OCI-LY3 (cell line): ENCODE measurements at regions not wholly inside any gene's neighbourhood (a gene's known extent, or its start where the extent isn't known, plus 50 kb on each side); places are given as distances from the start of the nearest gene placed in this dataset.

Experiments
- H2AFZ ChIP-seq: fragments of 200-600, 300-600 bp; shearing (Covaris generic); 2 replicates; pipeline ENCODE4 v1.6.0; 2014; ENCODE audit warnings: antibody characterized with exemption, low read depth, low read length
- H3K27ac ChIP-seq: fragments of 200-600, 300-600 bp; sonication (generic); 2 replicates; pipeline ENCODE4 v1.5.1; 2014; ENCODE audit warnings: mild to moderate bottlenecking, low read length, moderate library complexity, mixed read lengths
- H3K27me3 ChIP-seq: fragments of 200-600, 300-600 bp; sonication (generic); 2 replicates; pipeline ENCODE4 v1.6.1; 2014; ENCODE audit warnings: low read depth, low read length, mixed read lengths
- H3K36me3 ChIP-seq: fragments of 200-600, 300-600 bp; sonication (generic); replicated peaks from 2 replicates; pipeline ENCODE3; 2014; ENCODE audit warnings: low read depth, low read length, mixed read lengths
- H3K4me1 ChIP-seq: fragments of 300-600, 200-600 bp; sonication (generic); 2 replicates; pipeline ENCODE4 v1.6.1; 2014; ENCODE audit warnings: low read length, mixed read lengths
- H3K4me2 ChIP-seq: fragments of 200-600, 300-600 bp; sonication (generic); 2 replicates; pipeline ENCODE4 v1.6.1; 2014; ENCODE audit warnings: low read length, mixed read lengths
- H3K4me3 ChIP-seq: fragments of 300-600, 200-600 bp; sonication (generic); 2 replicates; pipeline ENCODE4 v1.5.1; 2014; ENCODE audit warnings: antibody characterized with exemption, mild to moderate bottlenecking, low read length, moderate library complexity
- H3K79me2 ChIP-seq: fragments of 300-600, 200-600 bp; shearing (Covaris generic); 2 replicates; pipeline ENCODE4 v1.6.1; 2014; ENCODE audit warnings: mild to moderate bottlenecking, low read length, mixed read lengths
- H3K9ac ChIP-seq: fragments of 300-600, 200-600 bp; shearing (Covaris generic); 2 replicates; pipeline ENCODE4 v1.6.0; 2014; ENCODE audit warnings: mild to moderate bottlenecking, low read length, moderate library complexity
- H3K9me3 ChIP-seq: fragments of 200-600, 300-600 bp; shearing (Covaris generic); 2 replicates; pipeline ENCODE4 v1.6.1; 2014; ENCODE audit warnings: low read length, mixed read lengths; ENCODE audit not compliant: insufficient read depth
- H4K20me1 ChIP-seq: fragments of 200-600, 300-600 bp; sonication (generic); 2 replicates; pipeline ENCODE4 v1.6.1; 2016; ENCODE audit warnings: low read length, mixed read lengths; ENCODE audit not compliant: insufficient read depth
- EZH2phosphoT487 ChIP-seq: fragments of 200-600 bp; shearing (Covaris generic); IDR thresholded peaks from 2 replicates; pipeline ENCODE4 v1.6.1; 2018; ENCODE audit warnings: antibody characterized with exemption, mixed run types, low read depth
- TF ChIP-seq, protein P1 (sequence below): fragments of 200-600, 300-600 bp; sonication (generic); IDR thresholded peaks from 2 replicates; pipeline ENCODE4 v1.5.1; 2014; ENCODE audit warnings: antibody characterized with exemption, low read length, low read depth

DNA sequence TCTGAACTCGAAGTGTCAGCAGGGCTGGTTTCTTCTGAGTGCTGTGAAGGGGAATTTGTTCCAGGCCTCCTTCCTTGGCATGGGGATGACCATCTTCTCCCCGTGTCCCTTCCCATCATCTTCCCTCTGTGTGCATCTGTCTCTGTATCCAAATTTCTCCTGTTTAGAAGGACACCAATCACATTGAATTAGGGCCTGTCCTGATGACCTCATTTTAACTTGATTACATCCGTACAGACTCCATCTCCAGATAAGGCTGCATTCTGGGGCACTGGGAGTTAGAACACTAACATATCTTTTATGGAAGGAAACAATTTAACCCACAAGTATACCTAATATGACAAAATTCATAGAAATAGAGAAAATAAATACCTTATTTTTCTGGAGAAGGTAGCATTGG, 76.8 kb upstream of the ANKRD1 start:
- H3K4me1 ChIP-seq = peaks cover 73% of the 10 kb centered on the region
- H3K9me3 ChIP-seq = no peaks in the 10 kb centered on the region

DNA sequence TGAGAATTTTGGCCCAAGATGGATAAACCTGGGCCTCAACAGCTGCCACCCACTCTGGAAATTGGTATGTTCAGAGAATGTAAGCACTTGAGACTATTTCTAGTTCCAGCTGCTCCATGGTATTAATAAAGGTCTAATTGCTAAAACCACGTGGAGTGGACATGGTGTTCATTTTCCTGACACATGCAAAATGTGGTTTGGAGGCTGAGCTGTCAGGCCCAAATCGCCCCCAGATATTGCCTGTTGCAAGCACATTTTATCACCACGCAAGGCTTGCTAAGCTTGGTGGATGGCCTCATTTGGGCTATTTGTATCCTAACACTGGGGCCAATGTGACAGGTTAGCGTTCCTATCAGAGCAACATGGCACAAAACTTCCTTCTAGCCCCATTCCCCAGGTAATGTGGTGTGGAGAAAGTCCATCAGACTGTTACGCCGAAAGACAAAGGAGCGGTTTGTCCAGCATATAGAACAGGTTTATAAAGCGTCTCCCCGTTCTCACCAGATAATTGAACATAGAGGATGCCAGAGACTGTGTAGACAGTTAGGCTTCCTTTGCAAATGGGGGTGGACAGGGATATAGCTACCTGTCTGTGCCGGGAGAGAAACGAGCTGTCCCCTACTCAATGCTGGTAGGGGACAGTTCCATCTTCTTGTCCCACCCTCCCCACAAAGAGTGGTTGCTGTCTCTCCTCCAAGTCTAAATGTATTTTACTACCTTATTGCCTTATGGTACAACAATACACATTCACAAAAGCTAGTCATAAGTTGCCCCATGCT, 78.0 kb upstream of the ANKRD1 start:
- Histone ChIP-seq H2AFZ (no peak overlapping the region; the same call in 1 of the 2 replicates), H3K79me2 (no peaks in the 10 kb centered on the region), H3K9ac (peak overlapping the region; percentile 83), H3K4me1 (peaks cover 66% of the 10 kb centered on the region), H3K9me3 (no peaks in the 10 kb centered on the region), H3K4me2 (peak overlapping the region; percentile 52), H3K27me3 (no peaks in the 10 kb centered on the region), H4K20me1 (no peaks in the 10 kb centered on the region), H3K4me3 (peak overlapping the region; percentile 14; the same call in 1 of the 2 replicates), H3K27ac (peak overlapping the region; percentile 100), H3K36me3 (peaks cover 20% of the 10 kb centered on the region)
- no peak for TF ChIP-seq EZH2phosphoT487
- TF ChIP-seq, protein P1, sequence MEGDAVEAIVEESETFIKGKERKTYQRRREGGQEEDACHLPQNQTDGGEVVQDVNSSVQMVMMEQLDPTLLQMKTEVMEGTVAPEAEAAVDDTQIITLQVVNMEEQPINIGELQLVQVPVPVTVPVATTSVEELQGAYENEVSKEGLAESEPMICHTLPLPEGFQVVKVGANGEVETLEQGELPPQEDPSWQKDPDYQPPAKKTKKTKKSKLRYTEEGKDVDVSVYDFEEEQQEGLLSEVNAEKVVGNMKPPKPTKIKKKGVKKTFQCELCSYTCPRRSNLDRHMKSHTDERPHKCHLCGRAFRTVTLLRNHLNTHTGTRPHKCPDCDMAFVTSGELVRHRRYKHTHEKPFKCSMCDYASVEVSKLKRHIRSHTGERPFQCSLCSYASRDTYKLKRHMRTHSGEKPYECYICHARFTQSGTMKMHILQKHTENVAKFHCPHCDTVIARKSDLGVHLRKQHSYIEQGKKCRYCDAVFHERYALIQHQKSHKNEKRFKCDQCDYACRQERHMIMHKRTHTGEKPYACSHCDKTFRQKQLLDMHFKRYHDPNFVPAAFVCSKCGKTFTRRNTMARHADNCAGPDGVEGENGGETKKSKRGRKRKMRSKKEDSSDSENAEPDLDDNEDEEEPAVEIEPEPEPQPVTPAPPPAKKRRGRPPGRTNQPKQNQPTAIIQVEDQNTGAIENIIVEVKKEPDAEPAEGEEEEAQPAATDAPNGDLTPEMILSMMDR = no peak

More for the DNA sequence above, 76.8 kb upstream of the ANKRD1 start:
- Histone ChIP-seq H3K4me2 (no peak overlapping the region), H3K27me3 (no peaks in the 10 kb centered on the region), H3K36me3 (peaks cover 15% of the 10 kb centered on the region), H3K9ac (no peak overlapping the region; the same call in 1 of the 2 replicates), H3K4me3 (no peak overlapping the region), H4K20me1 (no peaks in the 10 kb centered on the region), H2AFZ (no peak overlapping the region), H3K79me2 (no peaks in the 10 kb centered on the region), H3K27ac (peak overlapping the region; percentile 100)
- TF ChIP-seq, protein P1 = no peak
- no peak for TF ChIP-seq EZH2phosphoT487

DNA sequence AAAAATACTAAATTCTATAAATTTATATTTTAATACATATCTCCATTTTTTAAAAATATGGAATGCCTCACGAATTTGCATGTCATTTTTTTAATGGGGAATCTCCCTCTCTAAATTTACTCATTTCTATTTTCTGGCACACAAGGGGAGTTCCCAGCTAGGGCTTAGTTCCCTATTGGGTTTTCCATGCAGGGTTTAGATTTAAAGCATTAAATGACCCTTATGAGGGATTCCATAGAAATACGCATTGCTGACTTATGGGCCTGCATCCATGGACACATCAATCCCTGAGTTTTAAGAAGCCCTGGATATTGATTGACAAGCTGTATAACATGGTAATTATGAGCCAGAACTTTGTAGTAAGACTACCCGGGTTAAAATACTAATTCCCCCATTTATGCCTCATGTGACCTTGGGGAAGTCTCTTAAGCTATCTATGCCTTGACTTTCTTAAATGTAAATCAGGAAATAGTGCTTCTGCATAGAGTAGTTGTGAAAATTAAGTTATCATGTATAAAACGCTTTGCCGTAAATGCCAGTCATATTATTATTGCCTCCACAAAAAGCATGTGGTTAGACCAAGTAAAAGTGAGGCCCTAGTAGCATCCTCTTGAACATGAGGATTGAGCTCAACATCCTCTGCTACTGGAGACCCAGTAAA, 78.8 kb upstream of the ANKRD1 start:
- Histone ChIP-seq H3K4me3 (peak overlapping the region; percentile 50; the same call in 1 of the 2 replicates), H3K36me3 (peaks cover 20% of the 10 kb centered on the region), H3K4me1 (peaks cover 65% of the 10 kb centered on the region), H3K79me2 (no peaks in the 10 kb centered on the region), H3K27me3 (no peaks in the 10 kb centered on the region), H3K27ac (peak overlapping the region; percentile 100), H2AFZ (no peak overlapping the region), H3K9ac (peak overlapping the region; percentile 87), H3K9me3 (no peaks in the 10 kb centered on the region), H4K20me1 (no peaks in the 10 kb centered on the region), H3K4me2 (peak overlapping the region; percentile 79)
- TF ChIP-seq, protein P1 = no peak
- no peak for TF ChIP-seq EZH2phosphoT487

DNA sequence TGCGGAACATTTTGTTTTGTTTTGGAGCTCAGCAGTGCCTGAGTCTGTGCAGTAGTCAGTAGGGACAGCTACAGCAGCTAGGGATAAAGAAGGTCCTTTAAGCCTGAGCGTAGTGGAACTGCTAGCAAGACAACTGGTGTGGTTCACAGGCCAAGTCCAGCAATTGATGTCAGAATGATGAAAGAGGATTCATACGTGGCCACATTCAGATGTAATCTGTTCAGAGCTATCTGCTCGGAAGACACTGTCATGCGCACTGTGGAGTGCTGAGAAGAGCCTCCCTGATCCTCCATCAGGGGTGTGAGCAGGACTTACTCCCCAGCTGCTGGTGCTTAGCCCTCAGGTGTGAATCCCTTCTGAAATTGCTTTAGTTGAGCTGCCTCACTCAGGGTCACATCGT, 79.6 kb upstream of the ANKRD1 start:
- Histone ChIP-seq H4K20me1 (no peaks in the 10 kb centered on the region), H3K4me3 (no peak overlapping the region), H3K4me2 (peak overlapping the region; percentile 79), H3K27me3 (no peaks in the 10 kb centered on the region), H3K9ac (peak overlapping the region; percentile 87), H3K27ac (peak overlapping the region; percentile 100), H3K79me2 (no peaks in the 10 kb centered on the region), H2AFZ (no peak overlapping the region), H3K4me1 (peaks cover 72% of the 10 kb centered on the region), H3K9me3 (no peaks in the 10 kb centered on the region), H3K36me3 (peaks cover 20% of the 10 kb centered on the region)
- TF ChIP-seq EZH2phosphoT487 = no peak
- TF ChIP-seq, protein P1 = no peak
